ENCODE measurements at regions not wholly inside any gene's neighbourhood (a gene's known extent, or its start where the extent isn't known, plus 50 kb on each side); places are given as distances from the start of the nearest gene placed in this dataset.

DNA sequence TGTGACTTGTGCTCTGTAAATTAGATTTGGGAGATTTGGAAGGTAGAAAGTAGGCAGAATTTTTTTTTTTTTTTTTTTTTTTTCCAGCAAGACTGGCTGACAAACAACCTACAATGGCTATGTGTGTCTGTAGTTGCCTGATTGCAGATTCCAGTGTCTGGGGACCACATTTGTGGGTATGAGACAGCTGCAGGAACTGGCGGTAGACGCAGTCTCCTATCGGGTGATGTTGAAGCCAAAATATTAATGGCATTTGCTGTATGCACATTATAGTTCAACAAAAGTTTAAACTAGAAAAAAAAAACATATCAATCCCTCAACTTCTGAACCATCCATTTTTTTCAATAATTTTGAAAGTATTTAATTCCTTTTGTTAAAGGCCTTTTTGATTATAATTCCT, 665.2 kb downstream of the TOX3 start:
- Histone ChIP-seq H3K4me3 (no peak overlapping the region), H3K27me3 (no peaks in the 10 kb centered on the region), H3K4me1 (no peaks in the 10 kb centered on the region), H3K36me3 (no peaks in the 10 kb centered on the region), H3K9me3 (no peaks in the 10 kb centered on the region), H3K27ac (no peak overlapping the region)
- no peak for TF ChIP-seq POLR2A (IDR thresholded peaks at IDR 0.05)
- no peak for TF ChIP-seq POLR2AphosphoS5 (IDR thresholded peaks at IDR 0.05)
- TF ChIP-seq, protein P1, sequence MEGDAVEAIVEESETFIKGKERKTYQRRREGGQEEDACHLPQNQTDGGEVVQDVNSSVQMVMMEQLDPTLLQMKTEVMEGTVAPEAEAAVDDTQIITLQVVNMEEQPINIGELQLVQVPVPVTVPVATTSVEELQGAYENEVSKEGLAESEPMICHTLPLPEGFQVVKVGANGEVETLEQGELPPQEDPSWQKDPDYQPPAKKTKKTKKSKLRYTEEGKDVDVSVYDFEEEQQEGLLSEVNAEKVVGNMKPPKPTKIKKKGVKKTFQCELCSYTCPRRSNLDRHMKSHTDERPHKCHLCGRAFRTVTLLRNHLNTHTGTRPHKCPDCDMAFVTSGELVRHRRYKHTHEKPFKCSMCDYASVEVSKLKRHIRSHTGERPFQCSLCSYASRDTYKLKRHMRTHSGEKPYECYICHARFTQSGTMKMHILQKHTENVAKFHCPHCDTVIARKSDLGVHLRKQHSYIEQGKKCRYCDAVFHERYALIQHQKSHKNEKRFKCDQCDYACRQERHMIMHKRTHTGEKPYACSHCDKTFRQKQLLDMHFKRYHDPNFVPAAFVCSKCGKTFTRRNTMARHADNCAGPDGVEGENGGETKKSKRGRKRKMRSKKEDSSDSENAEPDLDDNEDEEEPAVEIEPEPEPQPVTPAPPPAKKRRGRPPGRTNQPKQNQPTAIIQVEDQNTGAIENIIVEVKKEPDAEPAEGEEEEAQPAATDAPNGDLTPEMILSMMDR (IDR thresholded peaks at IDR 0.05): no peak
- DNase-seq (ENCODE audit: low spot score in 2 of 2): no peak
- intact Hi-C loops (cut with DNase I; ENCODE audit: low total_unique reads): no loop called here

DNA sequence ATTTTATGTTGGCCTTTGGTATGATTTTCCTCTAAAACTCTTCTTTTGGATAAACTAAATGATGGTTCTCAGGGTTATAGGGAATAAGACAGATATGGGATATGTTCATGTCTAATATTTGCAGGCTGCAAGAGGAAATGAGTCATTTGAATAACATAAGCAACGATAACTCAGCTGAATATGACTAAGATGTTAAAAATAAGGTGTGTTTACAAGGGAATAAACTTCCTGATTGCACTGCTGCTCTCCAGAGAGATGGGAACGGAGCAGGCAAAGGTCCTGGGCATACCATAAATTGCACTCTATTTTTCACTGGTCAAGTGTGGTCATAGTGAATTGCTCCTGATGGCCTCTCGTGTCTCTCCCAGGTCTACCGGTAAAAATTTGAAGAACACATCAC, 666.2 kb downstream of the TOX3 start:
- no peak overlapping the region for H3K4me3 ChIP-seq
- intact Hi-C loops (cut with DNase I; ENCODE audit: low total_unique reads): no loop called here
- no peaks in the 10 kb centered on the region for H3K36me3 ChIP-seq
- H3K27ac ChIP-seq: no peak overlapping the region
- TF ChIP-seq, protein P1 (IDR thresholded peaks at IDR 0.05): no peak
- TF ChIP-seq POLR2AphosphoS5 (IDR thresholded peaks at IDR 0.05): no peak
- TF ChIP-seq POLR2A (IDR thresholded peaks at IDR 0.05): no peak
- H3K9me3 ChIP-seq: no peaks in the 10 kb centered on the region
- H3K27me3 ChIP-seq: no peaks in the 10 kb centered on the region
- DNase-seq (ENCODE audit: low spot score in 2 of 2): no peak
- H3K4me1 ChIP-seq: no peaks in the 10 kb centered on the region

DNA sequence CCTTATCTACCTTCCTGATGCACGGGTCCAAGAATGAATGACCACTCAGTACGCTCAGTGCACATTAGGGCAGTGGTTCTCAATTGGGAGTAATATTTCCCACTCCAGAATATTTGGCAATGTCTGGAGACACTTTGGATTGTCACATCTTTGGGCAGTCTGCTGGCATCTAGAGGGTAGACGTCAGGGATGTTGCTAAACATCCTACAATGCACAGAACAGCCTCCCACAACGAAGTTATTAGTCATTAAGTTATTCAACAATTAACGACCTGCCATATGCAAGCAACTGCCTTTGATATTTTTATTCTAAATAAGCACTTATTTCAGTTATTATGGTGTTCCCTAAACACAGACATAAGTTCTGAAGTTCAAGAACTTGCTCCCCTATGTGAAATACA, 669.3 kb downstream of the TOX3 start:
- Histone ChIP-seq H3K9me3 (no peaks in the 10 kb centered on the region), H3K27me3 (no peaks in the 10 kb centered on the region), H3K27ac (no peak overlapping the region), H3K4me3 (no peak overlapping the region), H3K36me3 (no peaks in the 10 kb centered on the region), H3K4me1 (no peaks in the 10 kb centered on the region)
- intact Hi-C loops (cut with DNase I; ENCODE audit: low total_unique reads): no loop called here
- TF ChIP-seq, protein P1 (IDR thresholded peaks at IDR 0.05): no peak
- TF ChIP-seq POLR2AphosphoS5 (IDR thresholded peaks at IDR 0.05) (no peak), POLR2A (IDR thresholded peaks at IDR 0.05) (no peak)
- no peak for DNase-seq (ENCODE audit: low spot score in 2 of 2)

DNA sequence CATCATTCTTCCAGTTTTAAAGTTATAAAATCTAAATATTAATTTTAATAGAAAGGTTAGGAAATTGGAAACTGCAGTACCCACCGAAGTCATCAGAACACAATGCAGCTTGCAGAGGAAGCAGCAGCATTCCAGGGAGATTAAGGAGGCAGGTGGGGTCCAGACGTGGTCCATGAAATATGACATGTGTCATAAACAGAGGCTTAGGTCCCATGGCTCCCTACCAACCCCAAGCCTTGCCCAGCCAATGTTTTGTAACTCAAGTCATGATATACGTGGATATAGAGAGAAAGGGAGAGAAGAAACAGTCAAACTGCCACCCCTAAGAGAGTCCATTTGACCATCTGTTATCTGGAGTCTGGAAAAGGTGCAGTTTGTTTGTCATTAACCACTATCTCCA, 670.0 kb downstream of the TOX3 start:
- TF ChIP-seq POLR2A (IDR thresholded peaks at IDR 0.05): no peak
- no peak for TF ChIP-seq POLR2AphosphoS5 (IDR thresholded peaks at IDR 0.05)
- TF ChIP-seq, protein P1 (IDR thresholded peaks at IDR 0.05): no peak
- H3K27me3 ChIP-seq: no peaks in the 10 kb centered on the region
- H3K4me1 ChIP-seq: no peaks in the 10 kb centered on the region
- intact Hi-C loops (cut with DNase I; ENCODE audit: low total_unique reads): no loop called here
- H3K4me3 ChIP-seq: no peak overlapping the region
- H3K9me3 ChIP-seq: no peaks in the 10 kb centered on the region
- no peaks in the 10 kb centered on the region for H3K36me3 ChIP-seq
- no peak overlapping the region for H3K27ac ChIP-seq
- no peak for DNase-seq (ENCODE audit: low spot score in 2 of 2)

DNA sequence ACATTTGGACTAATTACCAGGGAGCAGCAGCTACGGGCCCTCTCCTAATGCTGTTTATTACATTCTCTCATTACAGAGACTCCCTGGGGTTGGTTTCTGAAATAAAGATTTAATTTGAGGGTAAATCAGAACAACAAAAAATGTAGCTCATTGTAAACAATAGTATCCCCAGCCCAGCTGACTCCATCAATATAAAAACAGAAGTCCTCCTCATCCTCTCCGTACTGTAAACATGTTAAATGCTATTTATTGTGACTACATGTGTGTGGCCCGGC, 670.4 kb downstream of the TOX3 start:
- Histone ChIP-seq H3K9me3 (no peaks in the 10 kb centered on the region), H3K27me3 (no peaks in the 10 kb centered on the region), H3K36me3 (no peaks in the 10 kb centered on the region), H3K4me3 (no peak overlapping the region), H3K4me1 (no peaks in the 10 kb centered on the region), H3K27ac (no peak overlapping the region)
- intact Hi-C loops (cut with DNase I; ENCODE audit: low total_unique reads): no loop called here
- DNase-seq (ENCODE audit: low spot score in 2 of 2): no peak
- no peak for TF ChIP-seq POLR2A (IDR thresholded peaks at IDR 0.05)
- TF ChIP-seq, protein P1 (IDR thresholded peaks at IDR 0.05): no peak
- no peak for TF ChIP-seq POLR2AphosphoS5 (IDR thresholded peaks at IDR 0.05)

Measured in breast epithelium (tissue), 4 donors.